Astrocyte of the cerebellum (primary cell): ENCODE measurements at regions not wholly inside any gene's neighbourhood (a gene's known extent, or its start where the extent isn't known, plus 50 kb on each side); places are given as distances from the start of the nearest gene placed in this dataset.

Experiments
- DNase-seq: peaks from one replicate; pipeline ENCODE4 v3.0.0-alpha.2; 2011; ENCODE audit warnings: low read depth
- H3K4me3 ChIP-seq: 2 replicates; pipeline ENCODE4 v1.5.1; 2011; ENCODE audit warnings: mild to moderate bottlenecking, low read depth, low read length, moderate library complexity
- CTCF ChIP-seq: IDR thresholded peaks from 2 replicates; pipeline ENCODE4 v1.5.1; 2012; ENCODE audit warnings: low read length, low read depth, moderate library complexity, mild to moderate bottlenecking; ENCODE audit errors: missing control alignments
- in situ Hi-C: cut with HindIII; loops from 2 replicates; pipeline ENCODE4 v1.10.0; 2017; ENCODE audit warnings: low sequenced_read_pairs

GRCh38 chr2:137729305-137729704, 235.0 kb upstream of the HNMT start:
- no peak for TF ChIP-seq CTCF
- no peak overlapping the region for H3K4me3 ChIP-seq
- in situ Hi-C loops = no loop called here
- no peak for DNase-seq

- no peak for TF ChIP-seq CTCF
- in situ Hi-C loops = no loop called here
- H3K4me3 ChIP-seq = no peak overlapping the region
- no peak for DNase-seq
These were observed 226.7 kb upstream of the HNMT start for GRCh38 chr2:137737559-137737958.

- DNase-seq = no peak
- in situ Hi-C loops = no loop called here
- no peak overlapping the region for H3K4me3 ChIP-seq
- no peak for TF ChIP-seq CTCF
These were observed 222.4 kb upstream of the HNMT start for GRCh38 chr2:137741784-137742362.

- in situ Hi-C loops = no loop called here
- no peak overlapping the region for H3K4me3 ChIP-seq
- no peak for TF ChIP-seq CTCF
- no peak for DNase-seq
These were observed 216.8 kb upstream of the HNMT start for GRCh38 chr2:137747509-137747908.

GRCh38 chr2:137748533-137748932, 215.7 kb upstream of the HNMT start:
- no peak overlapping the region for H3K4me3 ChIP-seq
- DNase-seq = no peak
- TF ChIP-seq CTCF = no peak
- in situ Hi-C loops = no loop called here

- in situ Hi-C loops = no loop called here
- TF ChIP-seq CTCF = no peak
- no peak overlapping the region for H3K4me3 ChIP-seq
- no peak for DNase-seq
These were observed 199.6 kb upstream of the HNMT start for GRCh38 chr2:137764646-137765045.

GRCh38 chr2:137769406-137769805, 194.9 kb upstream of the HNMT start:
- in situ Hi-C loops = no loop called here
- no peak for DNase-seq
- TF ChIP-seq CTCF = no peak
- H3K4me3 ChIP-seq = no peak overlapping the region
